GM21529 (cell line): ENCODE measurements at regions not wholly inside any gene's neighbourhood (a gene's known extent, or its start where the extent isn't known, plus 50 kb on each side); places are given as distances from the start of the nearest gene placed in this dataset.

ENCODE experiments used
- ATAC-seq: cut with Tn5 transposase; IDR thresholded peaks from one replicate; pipeline ENCODE4 v1.9.1; 2021; ENCODE audit not compliant: unreplicated experiment

DNA sequence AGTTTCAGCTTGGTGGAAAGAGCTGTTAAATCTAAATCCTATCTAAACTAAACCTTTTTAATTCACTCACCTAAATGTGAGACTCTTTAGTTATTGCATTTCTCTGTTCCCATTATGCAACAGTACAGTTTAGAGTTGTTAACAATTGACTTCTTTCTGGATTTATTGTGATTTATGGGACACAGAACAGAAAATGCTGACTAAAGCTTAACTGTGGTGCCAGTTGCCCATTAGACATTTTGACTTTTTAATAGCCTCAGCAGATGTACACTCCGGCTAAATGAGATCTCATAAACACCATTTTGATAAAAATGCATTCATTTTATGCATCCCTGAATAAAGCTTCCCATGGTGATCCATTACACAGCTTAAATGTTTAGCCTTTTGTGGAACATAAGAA is 356.6 kb downstream of the CASP12 start:
- no peak for ATAC-seq

DNA sequence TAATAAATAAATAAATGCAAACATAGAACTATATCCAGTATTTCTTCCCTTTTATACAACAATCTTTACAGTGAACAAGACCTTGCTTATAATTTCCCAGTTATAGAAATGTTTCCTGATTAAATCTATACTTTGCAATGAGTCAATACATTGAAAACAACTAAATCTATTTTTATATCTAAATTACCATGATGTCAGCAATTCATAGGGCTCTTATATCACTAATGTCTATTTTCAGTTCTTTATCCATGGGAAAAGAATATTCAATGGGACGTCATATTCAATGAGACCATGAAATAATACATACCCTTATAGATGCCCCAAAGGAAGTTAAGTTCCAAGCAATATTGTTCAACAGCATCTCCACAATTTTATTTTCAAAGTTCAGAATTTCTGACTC is 359.9 kb downstream of the CASP12 start:
- ATAC-seq = no peak

DNA sequence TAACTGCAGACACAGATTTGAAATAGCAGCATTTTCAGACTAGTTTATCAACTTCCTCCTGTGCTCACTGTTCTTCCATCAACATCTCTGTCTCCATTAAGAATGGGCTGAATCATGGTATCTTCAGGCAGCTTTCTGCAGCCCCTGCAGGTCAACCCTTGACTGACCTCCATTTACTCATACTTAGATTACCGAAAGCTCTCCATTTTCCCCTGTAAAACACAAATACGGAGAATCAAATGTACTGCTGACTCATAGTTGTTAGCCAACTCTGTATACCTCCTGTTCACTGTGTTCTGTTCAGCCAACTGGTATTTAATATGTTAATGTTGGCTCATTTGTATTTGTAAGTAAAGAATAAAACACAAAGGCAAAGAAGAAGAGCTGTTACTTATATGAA is 364.0 kb downstream of the CASP12 start:
- no peak for ATAC-seq

DNA sequence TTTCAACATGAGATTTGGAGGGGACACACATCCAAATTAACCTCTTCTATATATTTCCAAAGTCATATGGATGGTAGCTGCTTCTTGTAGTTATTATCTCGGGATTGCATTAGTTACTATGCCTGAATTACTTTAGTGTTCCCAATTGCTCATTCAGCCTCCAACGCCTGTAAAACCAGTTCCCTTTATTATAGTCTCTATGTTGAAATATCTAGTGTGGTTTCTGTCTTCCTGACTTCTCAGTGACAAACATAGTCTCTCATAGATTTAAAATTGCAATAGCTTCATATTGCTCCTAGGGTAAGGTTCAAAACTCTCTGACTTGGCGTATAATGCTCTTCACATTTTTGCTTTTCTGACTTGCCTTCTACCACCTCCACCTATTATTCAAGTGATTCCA is 366.4 kb downstream of the CASP12 start:
- ATAC-seq = no peak

DNA sequence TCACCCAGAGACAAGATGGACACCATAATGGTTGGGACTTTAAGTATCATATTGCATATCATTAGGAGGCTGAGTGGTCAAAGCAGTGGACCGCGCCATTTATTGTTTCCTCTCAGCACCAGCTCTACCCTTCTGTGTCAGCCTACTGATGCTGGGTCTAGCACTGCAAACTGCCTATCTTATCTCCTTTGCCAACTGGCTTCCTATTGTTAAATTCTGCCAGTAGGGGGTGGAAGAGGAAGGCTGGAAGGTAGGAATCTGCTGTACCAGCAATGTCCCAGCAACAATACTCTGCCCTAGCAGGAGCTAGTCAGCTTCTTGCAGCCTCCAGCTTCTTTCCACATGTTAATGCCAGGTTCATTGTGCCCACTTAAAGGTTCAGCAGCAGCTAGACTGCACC is 367.1 kb upstream of the PDGFD start:
- ATAC-seq = peak; percentile 58

DNA sequence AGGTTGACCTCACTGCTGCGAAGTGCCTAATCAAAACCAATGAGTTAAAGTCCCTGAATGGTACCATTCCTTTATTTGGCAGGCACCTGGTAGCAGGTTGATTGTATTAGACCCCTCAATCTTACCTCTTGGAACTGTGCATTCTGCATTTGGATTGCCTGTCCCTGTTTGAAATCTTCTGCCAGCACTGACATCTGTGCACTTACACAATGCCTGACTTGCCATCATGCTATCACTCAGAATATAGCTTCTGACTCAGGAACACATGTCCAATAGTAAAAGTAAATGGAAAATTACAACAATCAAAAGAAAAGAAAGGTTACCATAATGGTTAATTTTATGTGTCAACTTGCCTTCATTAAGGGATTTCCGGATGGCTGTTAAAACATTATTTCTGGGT is 366.0 kb upstream of the PDGFD start:
- ATAC-seq = no peak

DNA sequence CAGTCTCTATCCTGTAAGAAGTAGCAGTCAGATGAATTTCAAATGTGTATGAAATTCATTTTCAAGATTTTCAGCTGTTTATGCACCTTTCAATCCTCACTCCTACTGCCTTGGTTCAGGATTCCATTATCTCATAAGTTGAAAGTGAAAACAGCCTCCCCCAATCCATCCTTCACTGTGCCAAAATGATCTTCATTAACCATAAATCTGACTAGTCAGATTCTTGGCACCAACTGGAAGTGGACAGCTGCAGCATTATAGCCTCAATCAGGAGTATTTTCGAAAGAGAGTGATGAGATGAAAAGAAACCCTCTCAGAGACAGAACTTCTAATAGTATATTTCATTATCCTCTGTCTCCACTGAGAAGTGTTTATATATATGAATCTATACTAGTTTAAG is 365.3 kb upstream of the PDGFD start:
- ATAC-seq = no peak

DNA sequence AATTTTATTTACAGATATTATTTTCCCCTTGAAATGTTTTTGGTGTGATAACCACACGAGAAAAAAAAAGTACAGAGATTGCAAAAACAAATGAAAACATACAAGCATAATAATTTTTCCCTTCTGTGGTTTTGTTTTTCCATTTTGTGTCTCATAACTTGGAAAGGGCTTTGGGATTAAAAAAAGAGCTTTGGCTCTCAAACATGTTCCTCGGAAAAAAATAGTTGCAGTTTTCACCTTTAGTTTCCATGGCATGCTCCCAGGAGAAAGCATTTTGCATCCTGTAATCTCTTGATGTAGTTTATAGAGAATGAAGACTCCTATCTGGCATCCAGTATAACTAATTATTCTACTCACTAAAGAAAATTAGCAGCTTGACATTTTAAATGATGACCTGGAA is 362.1 kb upstream of the PDGFD start:
- ATAC-seq = no peak

DNA sequence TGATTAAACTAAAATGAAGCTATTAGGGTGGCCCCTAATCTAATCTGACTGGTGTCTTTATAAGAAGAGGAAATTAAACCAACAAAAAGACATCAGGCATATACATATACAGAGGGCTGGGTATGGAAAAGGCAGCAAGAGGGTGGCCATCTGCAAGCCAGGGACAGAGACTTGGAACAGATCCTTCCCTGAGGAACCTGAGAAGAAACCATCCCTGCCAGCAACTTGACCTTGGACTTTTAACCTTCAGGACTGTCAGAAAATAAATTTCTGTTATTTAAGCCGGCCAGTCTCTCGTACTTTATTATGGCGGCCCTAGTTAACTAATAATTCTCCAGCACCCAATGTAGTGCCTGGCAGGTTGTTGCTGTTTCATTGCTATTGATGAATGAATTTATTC is 361.5 kb upstream of the PDGFD start:
- no peak for ATAC-seq

DNA sequence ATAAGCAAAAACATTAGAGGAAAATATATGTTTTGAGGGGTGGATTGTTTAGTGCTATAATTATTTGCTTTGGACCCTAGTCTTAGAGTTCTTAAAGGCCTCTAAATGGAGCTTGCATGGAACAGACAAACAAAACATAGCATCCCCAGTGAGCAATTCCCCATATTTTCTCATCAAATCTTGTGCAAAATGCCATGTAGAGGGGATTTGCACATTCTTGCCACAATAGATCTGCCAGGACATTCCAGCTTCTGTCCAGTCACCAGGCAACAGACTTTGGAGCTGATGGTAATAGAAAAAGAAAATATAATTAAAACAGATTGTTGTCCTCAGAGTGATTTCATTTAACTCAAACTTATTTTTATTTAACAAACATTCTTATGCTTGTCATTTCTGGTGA is 360.3 kb upstream of the PDGFD start:
- no peak for ATAC-seq

DNA sequence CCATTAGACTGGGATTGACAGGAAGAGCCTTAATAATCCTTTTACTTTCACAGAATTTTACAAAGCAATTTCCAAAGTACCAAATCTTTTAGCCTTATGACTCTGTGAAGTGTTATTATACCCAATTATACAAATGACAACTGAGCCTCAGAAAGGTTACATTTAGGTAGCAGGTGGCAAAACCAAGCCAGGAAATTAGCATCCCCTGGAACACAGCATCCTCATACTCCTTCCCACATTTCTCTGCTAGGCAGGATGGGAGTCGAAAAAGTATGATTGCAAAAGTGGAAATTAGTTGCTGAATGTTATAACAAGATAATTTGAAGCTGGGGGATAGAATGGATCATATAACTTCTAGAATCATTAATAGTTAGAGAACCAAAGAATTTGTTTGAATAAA is 359.7 kb upstream of the PDGFD start:
- no peak for ATAC-seq

DNA sequence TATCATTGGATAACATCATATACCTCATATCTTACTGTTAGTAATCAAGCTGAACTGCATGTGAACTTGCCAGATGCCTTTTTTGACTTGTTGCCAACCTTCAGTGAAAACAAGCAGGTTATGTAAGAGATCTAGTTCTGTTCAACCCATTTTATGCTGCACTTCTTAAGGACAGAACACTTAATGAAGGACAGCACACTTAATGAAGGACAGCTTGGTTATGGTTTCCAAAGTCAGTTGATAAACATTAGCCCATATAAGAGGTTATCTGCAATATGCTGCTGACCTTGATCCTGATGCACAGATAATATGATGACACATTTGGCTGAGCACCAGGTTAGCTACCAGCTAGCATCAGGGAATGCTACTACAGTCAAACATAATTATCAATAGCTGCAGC is 358.7 kb upstream of the PDGFD start:
- ATAC-seq = no peak

DNA sequence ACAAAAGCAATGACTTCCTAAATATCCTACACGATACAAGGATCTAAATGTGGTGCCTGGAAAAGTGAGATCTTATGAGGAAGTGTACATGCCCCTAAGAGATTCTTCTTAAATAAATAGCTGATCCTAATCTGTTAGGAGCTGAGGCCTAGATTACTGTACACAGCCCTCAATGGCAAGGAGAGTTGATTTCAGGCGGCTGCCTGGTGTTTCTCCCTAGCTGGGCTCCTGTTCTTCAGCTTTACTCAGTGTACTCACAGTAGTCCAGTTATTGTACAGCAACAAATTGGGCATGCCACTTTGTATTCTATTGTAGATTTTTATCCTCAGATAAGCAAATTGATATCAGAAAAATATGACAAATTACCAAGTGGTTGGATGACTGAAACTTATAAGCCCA is 358.2 kb upstream of the PDGFD start:
- ATAC-seq = no peak

DNA sequence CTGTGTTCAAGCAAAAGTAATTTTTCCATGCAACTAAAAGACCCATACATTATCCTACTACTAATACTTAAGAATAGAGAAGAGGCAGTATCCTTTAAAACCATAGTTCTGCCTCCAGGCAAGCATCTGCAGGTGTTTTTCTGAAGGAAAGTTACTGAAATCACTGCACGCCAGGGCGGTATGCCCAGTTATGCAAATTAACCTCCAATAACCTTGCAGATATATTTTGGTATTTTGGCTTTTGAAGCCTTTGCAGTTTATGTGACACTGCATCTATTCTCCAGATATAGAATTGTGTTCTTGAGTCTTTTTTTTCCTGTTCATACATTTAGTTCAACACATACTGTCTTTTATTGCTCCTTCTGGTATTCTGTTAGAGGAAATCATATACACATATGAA is 346.2 kb upstream of the PDGFD start:
- no peak for ATAC-seq

DNA sequence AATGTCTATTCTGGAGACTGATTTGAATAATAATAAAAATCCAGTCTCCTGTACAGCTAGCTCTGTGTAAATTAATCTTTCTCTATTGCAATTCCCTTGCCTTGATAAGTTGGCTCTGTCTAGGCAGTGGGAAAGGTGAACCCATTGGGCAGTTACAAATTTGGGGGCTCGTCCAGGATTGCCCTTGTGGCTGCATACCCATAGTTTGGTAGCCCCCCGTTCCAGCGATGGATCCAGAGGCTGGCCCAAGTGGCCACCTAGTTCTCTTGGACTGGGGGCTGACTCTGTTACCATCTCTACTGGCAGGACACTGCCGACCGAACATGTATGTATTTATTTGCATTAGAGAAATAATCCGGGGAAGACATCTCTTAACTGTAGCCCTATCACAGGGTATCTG is 326.2 kb upstream of the PDGFD start:
- ATAC-seq = no peak

DNA sequence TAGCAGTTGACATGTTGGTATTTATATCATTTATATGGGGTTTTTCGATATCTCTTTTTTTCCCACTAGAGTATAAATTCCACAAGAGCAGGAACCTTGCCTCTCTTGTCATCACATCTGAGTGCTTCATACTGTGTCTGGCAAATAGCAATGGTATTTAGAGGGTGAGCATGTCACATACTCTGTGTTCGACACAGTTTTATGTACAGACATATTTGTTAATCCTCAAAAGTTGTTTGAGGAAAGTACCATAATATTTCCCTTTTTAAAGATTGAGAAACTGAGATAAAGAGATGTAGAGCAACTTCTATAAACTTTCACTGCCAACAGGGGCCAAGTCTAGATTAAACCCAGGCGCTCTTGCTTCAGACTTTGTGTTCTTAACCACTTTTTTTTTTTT is 324.6 kb upstream of the PDGFD start:
- ATAC-seq = no peak

DNA sequence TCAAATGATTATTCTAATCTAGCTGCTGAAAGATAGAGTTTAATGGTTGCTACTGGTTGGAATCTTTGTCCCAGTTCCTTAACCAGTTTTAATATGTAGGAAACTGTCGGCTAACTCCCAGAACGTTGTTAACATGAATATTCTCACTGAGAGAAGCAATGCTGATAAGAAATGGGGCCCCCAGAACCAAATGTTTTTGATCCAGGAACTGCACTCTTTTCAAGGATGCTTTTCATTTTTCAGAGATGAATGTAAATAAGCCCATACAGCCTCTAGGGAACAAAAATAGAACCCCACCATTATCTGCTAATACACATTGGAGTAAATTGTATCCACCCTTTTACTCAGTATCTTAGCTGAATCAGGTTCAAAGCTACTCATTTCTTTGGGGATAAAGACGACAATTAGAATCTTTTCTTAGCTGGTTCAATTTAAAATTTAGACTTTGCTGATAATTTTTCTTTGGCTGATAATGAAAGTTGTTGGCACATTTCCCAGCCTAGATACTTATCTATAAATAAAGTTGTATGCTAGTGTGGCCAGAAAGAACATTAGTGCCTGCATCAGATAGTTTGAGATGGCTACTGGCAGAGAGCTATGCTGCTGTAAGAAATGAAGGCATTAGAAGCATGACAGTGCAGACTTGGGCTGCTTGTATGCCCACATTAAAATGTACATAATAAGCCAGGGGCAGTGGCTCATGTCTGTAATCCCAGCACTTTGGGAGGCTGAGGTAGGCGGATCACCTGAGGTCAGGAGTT is 323.3 kb upstream of the PDGFD start:
- no peak for ATAC-seq

DNA sequence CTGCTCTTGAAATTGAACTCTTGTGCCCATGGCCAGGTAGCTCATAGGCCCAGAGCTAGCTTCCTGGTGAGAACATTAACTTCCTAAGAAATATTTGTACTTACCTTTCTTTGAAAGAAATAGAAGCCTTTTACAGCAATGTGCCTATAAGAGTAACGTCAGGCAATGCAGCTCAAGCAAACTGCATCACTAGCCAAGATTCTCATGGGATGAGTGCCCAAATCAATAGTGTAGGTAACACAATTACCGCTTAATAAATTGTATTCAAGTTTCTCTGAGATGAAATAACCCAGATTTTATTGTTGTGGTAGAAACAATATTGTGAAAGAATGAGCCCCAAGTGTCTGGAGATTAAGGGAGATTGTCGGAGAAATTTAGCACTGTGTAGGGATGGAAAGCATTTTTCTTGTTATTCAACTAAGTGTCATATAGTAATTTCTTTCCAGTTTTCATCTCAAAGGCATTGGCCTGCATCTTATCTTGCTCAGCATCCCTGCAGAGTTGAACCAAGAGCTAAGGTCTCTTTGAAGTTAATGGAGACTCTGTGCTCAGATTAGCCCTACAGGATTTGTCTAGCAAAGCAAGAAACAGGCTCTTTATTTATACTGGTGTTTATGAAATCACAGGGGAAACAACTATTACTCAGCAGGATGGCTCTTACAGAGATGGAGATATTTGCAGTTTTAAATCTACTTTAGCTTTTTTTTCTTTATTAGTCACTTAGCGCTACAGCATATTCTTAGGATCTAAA is 321.0 kb upstream of the PDGFD start:
- no peak for ATAC-seq

DNA sequence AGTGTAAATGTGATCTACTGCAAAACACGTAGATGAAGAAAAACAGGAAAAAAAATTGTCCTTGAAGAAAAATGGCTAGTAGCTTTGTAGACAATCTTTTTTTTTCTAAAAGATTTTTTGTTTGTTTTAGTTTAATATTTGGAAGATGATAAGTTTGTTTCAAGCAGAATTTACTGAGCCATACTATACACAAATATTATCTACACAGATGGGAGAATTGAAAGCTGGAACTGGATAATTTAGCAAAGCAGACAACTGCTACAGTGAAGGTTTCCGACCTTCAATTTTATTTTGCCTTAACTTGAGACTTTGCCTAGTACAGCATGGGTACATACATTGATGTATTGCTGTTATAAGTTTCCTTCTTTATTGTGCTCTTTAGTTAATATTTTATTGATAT is 313.0 kb upstream of the PDGFD start:
- ATAC-seq = no peak

DNA sequence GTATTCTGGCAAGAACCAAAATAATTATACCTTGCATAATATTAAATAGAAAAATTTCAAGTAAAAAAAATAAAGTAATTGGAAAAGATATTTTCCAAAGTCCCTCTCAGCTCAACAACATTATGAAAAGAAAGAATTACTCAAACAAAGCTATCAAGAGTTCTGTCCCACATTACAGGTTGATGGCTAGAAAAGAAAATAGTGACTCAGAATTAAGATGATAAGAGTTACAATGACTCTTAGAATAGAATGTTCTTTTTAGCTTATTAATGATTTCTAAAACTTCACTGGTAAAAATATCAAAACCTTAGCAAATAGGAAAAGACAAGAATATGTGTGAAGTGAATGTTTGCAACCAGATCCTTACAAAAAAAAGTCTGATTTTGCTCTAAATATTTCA is 312.5 kb upstream of the PDGFD start:
- ATAC-seq = no peak

DNA sequence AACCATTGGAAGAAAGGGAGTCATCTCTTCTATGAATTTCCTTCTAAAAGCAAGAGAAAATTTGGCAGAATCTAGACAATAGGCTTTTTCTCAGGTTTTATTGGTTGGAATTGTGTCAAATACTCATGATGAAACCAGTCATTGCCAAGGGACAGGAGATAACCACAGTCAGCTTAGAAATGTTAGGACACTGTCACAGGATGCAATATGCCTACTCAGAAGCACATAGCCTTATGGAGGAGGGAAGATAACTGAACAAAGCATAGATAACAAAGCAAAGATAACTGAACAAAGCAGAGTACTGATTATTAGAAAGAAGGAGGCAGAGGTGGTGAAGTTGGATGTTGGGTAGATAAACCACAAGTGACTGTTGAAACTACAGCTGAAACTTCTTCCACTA is 303.5 kb upstream of the PDGFD start:
- no peak for ATAC-seq

DNA sequence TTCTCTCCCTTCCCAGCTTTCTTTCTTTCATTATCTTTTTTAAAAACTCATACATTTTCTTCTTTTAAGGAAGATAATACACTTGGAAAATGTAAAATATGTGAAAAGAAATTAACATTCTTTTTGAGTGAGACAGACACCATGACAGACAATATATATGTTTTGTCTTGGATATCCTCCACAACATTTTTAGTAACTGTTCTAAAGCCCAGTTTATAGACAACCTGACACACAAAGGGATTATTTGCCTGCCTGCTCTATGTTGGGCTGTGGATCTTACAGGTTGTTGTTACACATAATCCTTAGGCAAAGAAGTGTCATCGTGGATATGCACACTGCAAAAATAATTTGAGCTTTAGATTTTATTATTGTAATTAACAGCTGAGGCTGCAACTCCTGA is 301.4 kb upstream of the PDGFD start:
- ATAC-seq = no peak

DNA sequence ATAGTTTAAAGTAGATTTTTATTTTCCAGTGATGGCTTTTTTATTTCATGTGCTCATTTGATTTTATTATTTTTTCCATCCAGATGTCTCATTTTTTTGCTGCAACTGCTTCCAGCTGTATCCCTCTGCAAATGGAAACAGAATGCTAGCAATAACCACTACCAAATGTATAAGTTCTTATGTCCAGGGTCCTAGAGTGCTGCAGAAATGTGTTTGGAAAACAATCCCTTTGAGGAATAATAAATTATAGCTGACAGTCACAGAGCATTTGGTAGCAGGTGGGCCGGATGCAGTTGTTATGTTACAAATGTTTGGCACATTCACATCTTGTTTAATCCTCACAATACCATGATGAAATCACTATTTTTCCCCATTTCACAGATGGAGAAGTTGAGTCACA is 300.7 kb upstream of the PDGFD start:
- ATAC-seq = no peak
